ENCODE measurements at regions not wholly inside any gene's neighbourhood (a gene's known extent, or its start where the extent isn't known, plus 50 kb on each side); places are given as distances from the start of the nearest gene placed in this dataset.

DNA sequence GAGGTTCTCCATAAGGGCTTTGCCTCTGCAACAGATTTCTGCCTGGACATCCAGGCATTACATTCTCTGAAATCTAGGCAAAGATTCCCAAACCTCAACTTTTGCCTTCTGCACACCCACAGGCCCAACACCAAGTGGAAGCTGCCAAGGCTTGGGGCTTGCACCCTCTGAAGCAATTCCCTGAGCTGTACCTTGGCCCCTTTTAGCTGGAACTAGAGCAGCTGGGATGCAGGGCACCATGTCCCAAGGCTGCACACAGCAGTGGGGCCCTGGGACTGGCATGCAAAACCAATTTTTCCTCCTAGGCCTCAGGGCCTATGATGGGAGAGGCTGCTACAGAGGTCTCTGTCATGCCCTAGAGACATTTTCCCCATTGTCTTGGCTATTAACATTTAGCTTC lies 943.2 kb downstream of the PCDH17 start:
- no peak for TF ChIP-seq EP300 (IDR thresholded peaks at IDR 0.05)
- TF ChIP-seq POLR2AphosphoS5 (IDR thresholded peaks at IDR 0.05) = no peak
- TF ChIP-seq, protein P1, sequence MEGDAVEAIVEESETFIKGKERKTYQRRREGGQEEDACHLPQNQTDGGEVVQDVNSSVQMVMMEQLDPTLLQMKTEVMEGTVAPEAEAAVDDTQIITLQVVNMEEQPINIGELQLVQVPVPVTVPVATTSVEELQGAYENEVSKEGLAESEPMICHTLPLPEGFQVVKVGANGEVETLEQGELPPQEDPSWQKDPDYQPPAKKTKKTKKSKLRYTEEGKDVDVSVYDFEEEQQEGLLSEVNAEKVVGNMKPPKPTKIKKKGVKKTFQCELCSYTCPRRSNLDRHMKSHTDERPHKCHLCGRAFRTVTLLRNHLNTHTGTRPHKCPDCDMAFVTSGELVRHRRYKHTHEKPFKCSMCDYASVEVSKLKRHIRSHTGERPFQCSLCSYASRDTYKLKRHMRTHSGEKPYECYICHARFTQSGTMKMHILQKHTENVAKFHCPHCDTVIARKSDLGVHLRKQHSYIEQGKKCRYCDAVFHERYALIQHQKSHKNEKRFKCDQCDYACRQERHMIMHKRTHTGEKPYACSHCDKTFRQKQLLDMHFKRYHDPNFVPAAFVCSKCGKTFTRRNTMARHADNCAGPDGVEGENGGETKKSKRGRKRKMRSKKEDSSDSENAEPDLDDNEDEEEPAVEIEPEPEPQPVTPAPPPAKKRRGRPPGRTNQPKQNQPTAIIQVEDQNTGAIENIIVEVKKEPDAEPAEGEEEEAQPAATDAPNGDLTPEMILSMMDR (IDR thresholded peaks at IDR 0.05) = no peak
- no peak for TF ChIP-seq POLR2A (IDR thresholded peaks at IDR 0.05; ENCODE audit: low read depth)
- no peak for DNase-seq (ENCODE audit: extremely low spot score)
- H3K4me3 ChIP-seq = no peak overlapping the region
- H3K27me3 ChIP-seq = no peaks in the 10 kb centered on the region
- H3K27ac ChIP-seq (replicated peaks in 1 of 4) = no peak overlapping the region
- no peaks in the 10 kb centered on the region for H3K36me3 ChIP-seq
- no peaks in the 10 kb centered on the region for H3K4me1 ChIP-seq
- peaks cover 0 to 13% (median 10%) of the 10 kb centered on the region in 4 donors for H3K9me3 ChIP-seq
- intact Hi-C loops (cut with DNase I) = no loop called here

GRCh38 chr13:58579468-58579867 lies 947.9 kb downstream of the PCDH17 start:
- H3K4me1 ChIP-seq = no peaks in the 10 kb centered on the region
- TF ChIP-seq, protein P1 (IDR thresholded peaks at IDR 0.05) = no peak
- no peak for TF ChIP-seq POLR2AphosphoS5 (IDR thresholded peaks at IDR 0.05)
- no peak for TF ChIP-seq EP300 (IDR thresholded peaks at IDR 0.05)
- no peak for TF ChIP-seq POLR2A (IDR thresholded peaks at IDR 0.05; ENCODE audit: low read depth)
- DNase-seq (ENCODE audit: extremely low spot score) = no peak
- WGBS = 68% methylated on average over 2 of the region's 2 CpGs
- no peak overlapping the region for H3K4me3 ChIP-seq
- intact Hi-C loops (cut with DNase I) = no loop called here
- no peaks in the 10 kb centered on the region for H3K36me3 ChIP-seq
- no peaks in the 10 kb centered on the region for H3K27me3 ChIP-seq
- peaks cover 0 to 11% (median 10%) of the 10 kb centered on the region in 4 donors for H3K9me3 ChIP-seq
- H3K27ac ChIP-seq (replicated peaks in 1 of 4) = no peak overlapping the region

GRCh38 chr13:58583966-58584365 lies 952.4 kb downstream of the PCDH17 start:
- no peaks in the 10 kb centered on the region for H3K36me3 ChIP-seq
- no peak overlapping the region for H3K27ac ChIP-seq (replicated peaks in 1 of 4)
- intact Hi-C loops (cut with DNase I) = no loop called here
- TF ChIP-seq POLR2AphosphoS5 (IDR thresholded peaks at IDR 0.05) (no peak), POLR2A (IDR thresholded peaks at IDR 0.05; ENCODE audit: low read depth) (no peak), EP300 (IDR thresholded peaks at IDR 0.05) (no peak)
- TF ChIP-seq, protein P1 (IDR thresholded peaks at IDR 0.05) = no peak
- H3K4me1 ChIP-seq = no peaks in the 10 kb centered on the region
- no peaks in the 10 kb centered on the region for H3K9me3 ChIP-seq
- H3K27me3 ChIP-seq = no peaks in the 10 kb centered on the region
- H3K4me3 ChIP-seq = no peak overlapping the region
- no peak for DNase-seq (ENCODE audit: extremely low spot score)
- WGBS = 90% methylated on average over 1 of the region's 1 CpG

DNA sequence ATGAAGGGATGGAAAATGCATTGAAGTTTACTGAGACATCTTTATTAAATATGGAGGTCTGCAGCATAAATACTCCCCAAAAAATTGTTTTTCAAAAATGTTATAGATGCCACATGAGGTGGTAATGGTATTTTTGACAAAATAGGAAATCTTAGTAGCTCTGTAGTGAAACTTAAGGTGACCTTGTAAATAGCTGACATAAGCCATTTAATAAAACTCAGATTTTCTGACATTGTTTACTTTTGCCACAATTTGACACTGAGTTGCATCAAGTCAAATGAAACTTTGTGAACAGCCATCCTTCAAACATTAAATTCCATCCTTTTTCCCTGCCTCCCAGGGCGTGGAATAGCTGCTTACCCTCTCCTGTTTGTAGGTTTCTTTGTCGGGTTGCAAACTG lies 953.1 kb downstream of the PCDH17 start:
- H3K27ac ChIP-seq (replicated peaks in 1 of 4) = no peak overlapping the region
- H3K9me3 ChIP-seq = no peaks in the 10 kb centered on the region
- H3K4me1 ChIP-seq = no peaks in the 10 kb centered on the region
- no peak overlapping the region for H3K4me3 ChIP-seq
- no peaks in the 10 kb centered on the region for H3K36me3 ChIP-seq
- no peak for DNase-seq (ENCODE audit: extremely low spot score)
- intact Hi-C loops (cut with DNase I) = no loop called here
- TF ChIP-seq, protein P1 (IDR thresholded peaks at IDR 0.05) = no peak
- TF ChIP-seq POLR2A (IDR thresholded peaks at IDR 0.05; ENCODE audit: low read depth) (no peak), POLR2AphosphoS5 (IDR thresholded peaks at IDR 0.05) (no peak), EP300 (IDR thresholded peaks at IDR 0.05) (no peak)
- no peaks in the 10 kb centered on the region for H3K27me3 ChIP-seq
- WGBS = 90% methylated on average over 2 of the region's 2 CpGs

DNA sequence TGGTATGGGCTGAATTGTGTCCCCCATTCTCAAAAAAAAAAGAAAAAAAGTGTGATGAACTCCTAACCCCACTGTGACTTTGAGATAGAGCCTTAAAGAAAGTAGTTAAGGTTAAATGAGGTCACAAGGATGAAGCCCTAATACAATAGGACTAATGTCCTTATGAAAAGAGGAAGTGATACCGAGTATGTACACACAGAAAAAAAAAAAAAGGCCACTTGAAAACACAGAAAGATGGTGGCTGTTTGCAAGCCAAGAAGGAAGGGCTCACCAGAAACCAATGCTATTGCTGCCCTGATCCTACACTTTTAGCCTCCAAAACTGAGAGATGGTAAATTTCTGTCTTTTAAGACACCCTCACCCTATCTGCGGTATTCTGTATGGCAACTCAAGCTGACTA lies 955.6 kb downstream of the PCDH17 start:
- 80% methylated on average over 2 of the region's 2 CpGs for WGBS
- H3K27ac ChIP-seq (replicated peaks in 1 of 4) = no peak overlapping the region
- H3K36me3 ChIP-seq = no peaks in the 10 kb centered on the region
- no peaks in the 10 kb centered on the region for H3K4me1 ChIP-seq
- intact Hi-C loops (cut with DNase I) = no loop called here
- no peaks in the 10 kb centered on the region for H3K9me3 ChIP-seq
- H3K4me3 ChIP-seq = no peak overlapping the region
- TF ChIP-seq POLR2AphosphoS5 (IDR thresholded peaks at IDR 0.05) (no peak), EP300 (IDR thresholded peaks at IDR 0.05) (no peak), POLR2A (IDR thresholded peaks at IDR 0.05; ENCODE audit: low read depth) (no peak)
- TF ChIP-seq, protein P1 (IDR thresholded peaks at IDR 0.05) = no peak
- no peaks in the 10 kb centered on the region for H3K27me3 ChIP-seq
- no peak for DNase-seq (ENCODE audit: extremely low spot score)
